Gastrocnemius medialis (tissue), 4 donors: ENCODE measurements at regions not wholly inside any gene's neighbourhood (a gene's known extent, or its start where the extent isn't known, plus 50 kb on each side); places are given as distances from the start of the nearest gene placed in this dataset.

Source experiments
- ATAC-seq, 2 donors: fragments of 150-250 bp; one replicate each; pipeline ENCODE4 v1.9.1; 2016
- DNase-seq, 2 donors: peaks; one replicate each; pipeline ENCODE4 v3.0.0-alpha.2; 2019
- H3K27ac ChIP-seq, 4 donors: fragments of 200-600 bp; sonication (generic); 1 replicate in 1 of 4; 2 replicates in 3 of 4; pipeline ENCODE4 v1.5.1; 2016 to 2018; ENCODE audit warnings: mild to moderate bottlenecking in 2 of 4, moderate library complexity in 1 of 4
- H3K27me3 ChIP-seq, 3 donors: fragments of 200-600 bp; sonication (generic) in 2 of 3; 1 replicate in 1 of 3; 2 replicates in 2 of 3; pipeline versions ENCODE4 v1.5.1 to v1.6.0; 2016 to 2019; ENCODE audit warnings: mild to moderate bottlenecking in 1 of 3, moderate library complexity in 1 of 3
- H3K36me3 ChIP-seq, 2 donors: fragments of 200-600 bp; sonication (generic) in 1 of 2; one replicate each; pipeline ENCODE4 v1.5.1; 2017 to 2018
- H3K4me1 ChIP-seq, 2 donors: fragments of 200-600 bp; sonication (generic) in 1 of 2; one replicate each; pipeline ENCODE4 v1.5.1; 2016 to 2017; ENCODE audit warnings: mild to moderate bottlenecking in 2 of 2
- H3K4me3 ChIP-seq, 4 donors: fragments of 200-600 bp; sonication (generic) in 3 of 4; 1 replicate in 1 of 4; 2 replicates in 3 of 4; pipeline ENCODE4 v1.5.1; 2016 to 2019; ENCODE audit warnings: mild to moderate bottlenecking in 2 of 4
- H3K9me3 ChIP-seq, 3 donors: fragments of 200-600 bp; sonication (generic) in 2 of 3; 1 replicate in 1 of 3; 2 replicates in 2 of 3; pipeline ENCODE4 v1.5.1; 2016 to 2019
- POLR2A ChIP-seq, 2 donors: fragments of 450-650 bp; IDR thresholded peaks; one replicate each; pipeline ENCODE4 v1.6.1; 2017; ENCODE audit warnings: antibody characterized with exemption in 2 of 2, mild to moderate bottlenecking in 2 of 2, moderate library complexity in 2 of 2
- in situ Hi-C, 4 donors: fragments of 200-750 bp; cut with MboI; loops; one replicate each; pipeline versions ENCODE4 v1.15.0 to v1.8.0; 2017; ENCODE audit warnings: low sequenced_read_pairs in 4 of 4
- intact Hi-C: fragments of 100-400 bp; cut with DNase I; formaldehyde crosslinking; loops from one replicate; pipeline ENCODE4 v1.15.1; 2023; ENCODE audit warnings: low total_unique reads
- TF ChIP-seq, protein P1 (sequence below), 5 experiments: fragments of 450-650 bp in 3 of 5; fragments of 200-600 bp in 2 of 5; sonication (generic) in 2 of 5; IDR thresholded peaks in 4 of 5; conservative IDR thresholded peaks in 1 of 5; 1 replicate in 4 of 5; 2 replicates in 1 of 5; pipeline ENCODE4 v1.5.1; 2016 to 2019; ENCODE audit warnings: antibody characterized with exemption in 5 of 5, mild to moderate bottlenecking in 3 of 5, moderate library complexity in 3 of 5

DNA sequence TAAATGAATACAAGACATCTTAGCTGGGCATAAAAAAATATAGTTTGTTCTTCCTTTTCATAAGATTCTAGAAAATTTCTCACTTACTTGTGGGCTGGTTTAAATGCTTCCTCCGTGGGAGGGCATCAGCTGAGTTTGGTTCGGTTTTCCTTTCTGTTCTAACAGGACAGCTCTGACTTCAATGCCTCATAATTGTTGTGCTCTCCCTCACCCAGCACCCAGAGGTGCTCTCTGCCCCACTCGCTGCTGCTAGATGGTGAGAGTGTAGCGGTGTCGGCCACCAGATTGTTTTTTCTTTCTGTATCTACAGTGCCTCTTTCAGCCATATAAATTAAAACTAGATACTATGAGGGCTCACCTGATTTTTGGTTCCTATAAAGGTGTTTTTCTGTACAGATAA lies 407.2 kb upstream of the CDH7 start:
- no peaks in the 10 kb centered on the region for H3K36me3 ChIP-seq
- in situ Hi-C loops (loop anchor here in 1 of 4 donors (25.0 kb wide), 1 partner anchor 106 kb away; no protein-coding TSS in a partner anchor), intact Hi-C loops (no loop called here)
- H3K4me1 ChIP-seq: no peaks in the 10 kb centered on the region
- no peak for ATAC-seq
- H3K27ac ChIP-seq: no peak overlapping the region
- no peak for DNase-seq
- no peaks in the 10 kb centered on the region for H3K27me3 ChIP-seq
- TF ChIP-seq POLR2A (IDR thresholded peaks at IDR 0.05): no peak
- TF ChIP-seq, protein P1, sequence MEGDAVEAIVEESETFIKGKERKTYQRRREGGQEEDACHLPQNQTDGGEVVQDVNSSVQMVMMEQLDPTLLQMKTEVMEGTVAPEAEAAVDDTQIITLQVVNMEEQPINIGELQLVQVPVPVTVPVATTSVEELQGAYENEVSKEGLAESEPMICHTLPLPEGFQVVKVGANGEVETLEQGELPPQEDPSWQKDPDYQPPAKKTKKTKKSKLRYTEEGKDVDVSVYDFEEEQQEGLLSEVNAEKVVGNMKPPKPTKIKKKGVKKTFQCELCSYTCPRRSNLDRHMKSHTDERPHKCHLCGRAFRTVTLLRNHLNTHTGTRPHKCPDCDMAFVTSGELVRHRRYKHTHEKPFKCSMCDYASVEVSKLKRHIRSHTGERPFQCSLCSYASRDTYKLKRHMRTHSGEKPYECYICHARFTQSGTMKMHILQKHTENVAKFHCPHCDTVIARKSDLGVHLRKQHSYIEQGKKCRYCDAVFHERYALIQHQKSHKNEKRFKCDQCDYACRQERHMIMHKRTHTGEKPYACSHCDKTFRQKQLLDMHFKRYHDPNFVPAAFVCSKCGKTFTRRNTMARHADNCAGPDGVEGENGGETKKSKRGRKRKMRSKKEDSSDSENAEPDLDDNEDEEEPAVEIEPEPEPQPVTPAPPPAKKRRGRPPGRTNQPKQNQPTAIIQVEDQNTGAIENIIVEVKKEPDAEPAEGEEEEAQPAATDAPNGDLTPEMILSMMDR (IDR thresholded peaks at IDR 0.05 in 4 of 5, conservative IDR thresholded peaks at IDR 0.05 in 1 of 5): no peak
- H3K4me3 ChIP-seq: no peak overlapping the region
- no peaks in the 10 kb centered on the region for H3K9me3 ChIP-seq

DNA sequence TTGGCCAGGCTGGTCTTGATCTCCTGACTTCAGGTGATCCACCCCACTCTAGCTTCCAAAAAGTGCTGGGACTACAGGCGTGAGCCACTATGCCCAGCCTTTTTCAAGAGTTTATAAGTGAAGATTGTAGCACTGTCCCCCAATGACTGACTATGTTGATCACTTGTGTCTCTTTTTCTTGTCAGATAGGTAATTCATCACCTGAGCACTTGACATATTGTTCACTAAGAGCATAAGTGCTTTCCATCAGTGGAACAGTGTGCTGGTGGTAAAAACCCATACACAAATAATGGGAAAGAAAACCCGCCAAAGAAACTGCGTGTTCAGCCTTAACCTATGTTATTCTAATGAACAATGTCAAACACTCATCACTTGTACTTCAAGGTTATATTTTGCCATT lies 414.4 kb upstream of the CDH7 start:
- in situ Hi-C loops: loop anchor here in 1 of 4 donors (25.0 kb wide), 1 partner anchor 99 kb away; no protein-coding TSS in a partner anchor
- DNase-seq: no peak
- Histone ChIP-seq H3K4me3 (no peak overlapping the region), H3K27ac (no peak overlapping the region), H3K27me3 (no peaks in the 10 kb centered on the region), H3K36me3 (no peaks in the 10 kb centered on the region), H3K9me3 (no peaks in the 10 kb centered on the region), H3K4me1 (no peaks in the 10 kb centered on the region)
- no peak for TF ChIP-seq POLR2A (IDR thresholded peaks at IDR 0.05)
- TF ChIP-seq, protein P1 (IDR thresholded peaks at IDR 0.05 in 4 of 5, conservative IDR thresholded peaks at IDR 0.05 in 1 of 5): no peak
- ATAC-seq: no peak
- intact Hi-C loops: no loop called here

- H3K4me3 ChIP-seq: no peak overlapping the region
- in situ Hi-C loops: loop anchor here in 1 of 4 donors (25.0 kb wide), 1 partner anchor 92 kb away; no protein-coding TSS in a partner anchor
- H3K4me1 ChIP-seq: no peaks in the 10 kb centered on the region
- H3K36me3 ChIP-seq: no peaks in the 10 kb centered on the region
- no peaks in the 10 kb centered on the region for H3K9me3 ChIP-seq
- H3K27me3 ChIP-seq: no peaks in the 10 kb centered on the region
- intact Hi-C loops: no loop called here
- H3K27ac ChIP-seq: no peak overlapping the region
- ATAC-seq (no peak), DNase-seq (no peak)
- TF ChIP-seq, protein P1 (IDR thresholded peaks at IDR 0.05 in 4 of 5, conservative IDR thresholded peaks at IDR 0.05 in 1 of 5): no peak
- TF ChIP-seq POLR2A (IDR thresholded peaks at IDR 0.05): no peak
Observed at GRCh38 chr18:65329010-65329409, 421.8 kb upstream of the CDH7 start.

- Histone ChIP-seq H3K36me3 (no peaks in the 10 kb centered on the region), H3K27me3 (no peaks in the 10 kb centered on the region), H3K4me3 (no peak overlapping the region), H3K27ac (no peak overlapping the region), H3K9me3 (no peaks in the 10 kb centered on the region), H3K4me1 (no peaks in the 10 kb centered on the region)
- ATAC-seq: no peak
- no peak for DNase-seq
- TF ChIP-seq, protein P1 (IDR thresholded peaks at IDR 0.05 in 4 of 5, conservative IDR thresholded peaks at IDR 0.05 in 1 of 5): no peak
- TF ChIP-seq POLR2A (IDR thresholded peaks at IDR 0.05): no peak
- in situ Hi-C loops (loop anchor here in 1 of 4 donors (25.0 kb wide), 1 partner anchor 90 kb away; no protein-coding TSS in a partner anchor), intact Hi-C loops (no loop called here)
Observed at GRCh38 chr18:65326805-65327204, 424.0 kb upstream of the CDH7 start.

- Histone ChIP-seq H3K4me3 (no peak overlapping the region), H3K4me1 (no peaks in the 10 kb centered on the region), H3K27ac (no peak overlapping the region), H3K27me3 (no peaks in the 10 kb centered on the region), H3K36me3 (no peaks in the 10 kb centered on the region), H3K9me3 (no peaks in the 10 kb centered on the region)
- intact Hi-C loops (no loop called here), in situ Hi-C loops (no loop called here)
- DNase-seq (no peak), ATAC-seq (no peak)
- TF ChIP-seq, protein P1 (IDR thresholded peaks at IDR 0.05 in 4 of 5, conservative IDR thresholded peaks at IDR 0.05 in 1 of 5): no peak
Observed at GRCh38 chr18:65322895-65323294, 427.9 kb upstream of the CDH7 start.
